Gastrocnemius medialis (tissue), 4 donors: ENCODE measurements at regions not wholly inside any gene's neighbourhood (a gene's known extent, or its start where the extent isn't known, plus 50 kb on each side); places are given as distances from the start of the nearest gene placed in this dataset.

Experiments used
- ATAC-seq, 2 donors: fragments of 150-250 bp; one replicate each; pipeline ENCODE4 v1.9.1; 2016
- DNase-seq, 2 donors: peaks; one replicate each; pipeline ENCODE4 v3.0.0-alpha.2; 2019
- H3K27ac ChIP-seq, 4 donors: fragments of 200-600 bp; sonication (generic); 1 replicate in 1 of 4; 2 replicates in 3 of 4; pipeline ENCODE4 v1.5.1; 2016 to 2018; ENCODE audit warnings: mild to moderate bottlenecking in 2 of 4, moderate library complexity in 1 of 4
- H3K27me3 ChIP-seq, 3 donors: fragments of 200-600 bp; sonication (generic) in 2 of 3; 1 replicate in 1 of 3; 2 replicates in 2 of 3; pipeline versions ENCODE4 v1.5.1 to v1.6.0; 2016 to 2019; ENCODE audit warnings: mild to moderate bottlenecking in 1 of 3, moderate library complexity in 1 of 3
- H3K36me3 ChIP-seq, 2 donors: fragments of 200-600 bp; sonication (generic) in 1 of 2; one replicate each; pipeline ENCODE4 v1.5.1; 2017 to 2018
- H3K4me1 ChIP-seq, 2 donors: fragments of 200-600 bp; sonication (generic) in 1 of 2; one replicate each; pipeline ENCODE4 v1.5.1; 2016 to 2017; ENCODE audit warnings: mild to moderate bottlenecking in 2 of 2
- H3K4me3 ChIP-seq, 4 donors: fragments of 200-600 bp; sonication (generic) in 3 of 4; 1 replicate in 1 of 4; 2 replicates in 3 of 4; pipeline ENCODE4 v1.5.1; 2016 to 2019; ENCODE audit warnings: mild to moderate bottlenecking in 2 of 4
- H3K9me3 ChIP-seq, 3 donors: fragments of 200-600 bp; sonication (generic) in 2 of 3; 1 replicate in 1 of 3; 2 replicates in 2 of 3; pipeline ENCODE4 v1.5.1; 2016 to 2019
- CTCF ChIP-seq, 5 experiments: fragments of 450-650 bp in 3 of 5; fragments of 200-600 bp in 2 of 5; sonication (generic) in 2 of 5; IDR thresholded peaks in 4 of 5; conservative IDR thresholded peaks in 1 of 5; 1 replicate in 4 of 5; 2 replicates in 1 of 5; pipeline ENCODE4 v1.5.1; 2016 to 2019; ENCODE audit warnings: antibody characterized with exemption in 5 of 5, mild to moderate bottlenecking in 3 of 5, moderate library complexity in 3 of 5
- POLR2A ChIP-seq, 2 donors: fragments of 450-650 bp; IDR thresholded peaks; one replicate each; pipeline ENCODE4 v1.6.1; 2017; ENCODE audit warnings: antibody characterized with exemption in 2 of 2, mild to moderate bottlenecking in 2 of 2, moderate library complexity in 2 of 2
- in situ Hi-C, 4 donors: fragments of 200-750 bp; cut with MboI; loops; one replicate each; pipeline versions ENCODE4 v1.15.0 to v1.8.0; 2017; ENCODE audit warnings: low sequenced_read_pairs in 4 of 4
- intact Hi-C: fragments of 100-400 bp; cut with DNase I; formaldehyde crosslinking; loops from one replicate; pipeline ENCODE4 v1.15.1; 2023; ENCODE audit warnings: low total_unique reads

- intact Hi-C loops: no loop called here
- Histone ChIP-seq H3K27ac (no peak overlapping the region), H3K4me3 (no peak overlapping the region), H3K4me1 (peaks cover 29 to 37% of the 10 kb centered on the region in 2 donors), H3K9me3 (no peaks in the 10 kb centered on the region), H3K36me3 (no peaks in the 10 kb centered on the region), H3K27me3 (no peaks in the 10 kb centered on the region)
- in situ Hi-C loops: loop anchor here in 2 of 4 donors (10.0 to 25.0 kb wide), 2 partner anchors 124 to 126 kb away; no protein-coding TSS in a partner anchor
- DNase-seq: no peak
- ATAC-seq: no peak
- TF ChIP-seq POLR2A (IDR thresholded peaks at IDR 0.05) (no peak), CTCF (IDR thresholded peaks at IDR 0.05 in 4 of 5, conservative IDR thresholded peaks at IDR 0.05 in 1 of 5) (no peak)
Measured at GRCh38 chr9:104988539-104988938, 60.6 kb upstream of the ABCA1 start.

- in situ Hi-C loops: loop anchor here in 2 of 4 donors (10.0 to 25.0 kb wide), 2 partner anchors 127 to 129 kb away; no protein-coding TSS in a partner anchor
- intact Hi-C loops: loop anchor here (1.0 to 10.0 kb wide), 8 partner anchors 23 to 453 kb away; partner anchors contain the start of gene FSD1L
Measured at GRCh38 chr9:104991144-104991953, 63.4 kb upstream of the ABCA1 start.

GRCh38 chr9:104992659-104993058, 64.7 kb upstream of the ABCA1 start:
- DNase-seq (no peak), ATAC-seq (no peak)
- Histone ChIP-seq H3K4me1 (peaks cover 32 to 38% of the 10 kb centered on the region in 2 donors), H3K27ac (peak overlapping the region; percentile 87 to 91 (median 90)), H3K9me3 (no peaks in the 10 kb centered on the region), H3K4me3 (no peak overlapping the region), H3K27me3 (no peaks in the 10 kb centered on the region), H3K36me3 (no peaks in the 10 kb centered on the region)
- no peak for TF ChIP-seq POLR2A (IDR thresholded peaks at IDR 0.05)
- in situ Hi-C loops (loop anchor here in 2 of 4 donors (10.0 to 25.0 kb wide), 2 partner anchors 128 to 130 kb away; no protein-coding TSS in a partner anchor), intact Hi-C loops (loop anchor here (5.0 to 10.0 kb wide), 4 partner anchors 125 to 452 kb away; partner anchors contain the start of gene FSD1L)

More at GRCh38 chr9:104991144-104991953, 63.4 kb upstream of the ABCA1 start:
- TF ChIP-seq CTCF (IDR thresholded peaks at IDR 0.05 in 4 of 5, conservative IDR thresholded peaks at IDR 0.05 in 1 of 5) (no peak), POLR2A (IDR thresholded peaks at IDR 0.05) (peak in 1 of 2 donors; percentile 61)
- peak; percentile 78 to 81 for ATAC-seq
- Histone ChIP-seq H3K36me3 (no peaks in the 10 kb centered on the region), H3K9me3 (no peaks in the 10 kb centered on the region), H3K27ac (peak overlapping the region; percentile 87 to 91 (median 90)), H3K4me1 (peaks cover 32 to 38% of the 10 kb centered on the region in 2 donors), H3K27me3 (no peaks in the 10 kb centered on the region), H3K4me3 (peak overlapping the region; percentile 56 to 69 (median 66))
- DNase-seq: peak; percentile 87 to 95

GRCh38 chr9:104993291-104993963, 65.5 kb upstream of the ABCA1 start:
- in situ Hi-C loops: loop anchor here in 2 of 4 donors (10.0 to 25.0 kb wide), 2 partner anchors 129 to 131 kb away; no protein-coding TSS in a partner anchor
- peak overlapping the region; percentile 87 to 91 (median 90) for H3K27ac ChIP-seq

More at GRCh38 chr9:104993291-104993963, 65.5 kb upstream of the ABCA1 start:
- TF ChIP-seq CTCF (IDR thresholded peaks at IDR 0.05 in 4 of 5, conservative IDR thresholded peaks at IDR 0.05 in 1 of 5): no peak
- TF ChIP-seq POLR2A (IDR thresholded peaks at IDR 0.05): no peak
- Histone ChIP-seq H3K4me3 (no peak overlapping the region), H3K27me3 (no peaks in the 10 kb centered on the region), H3K9me3 (no peaks in the 10 kb centered on the region), H3K36me3 (no peaks in the 10 kb centered on the region), H3K4me1 (peaks cover 32 to 38% of the 10 kb centered on the region in 2 donors)
- intact Hi-C loops: loop anchor here (5.0 to 10.0 kb wide), 4 partner anchors 126 to 451 kb away; partner anchors contain the start of gene FSD1L
- ATAC-seq: peak; percentile 74 to 80
- peak; percentile 87 to 96 for DNase-seq
